Osteocyte (in vitro differentiated cells): ENCODE measurements at regions not wholly inside any gene's neighbourhood (a gene's known extent, or its start where the extent isn't known, plus 50 kb on each side); places are given as distances from the start of the nearest gene placed in this dataset.

ENCODE experiments used
- DNase-seq: peaks from one replicate; pipeline ENCODE4 v3.0.0; 2021; ENCODE audit warnings: mixed read lengths; ENCODE audit not compliant: unreplicated experiment; ENCODE audit errors: extremely low spot score
- H3K27ac Mint-ChIP-seq: one replicate; pipeline ENCODE4 v1.8.0; 2021; ENCODE audit warnings: mild to moderate bottlenecking, mixed read lengths; ENCODE audit not compliant: unreplicated experiment
- H3K27me3 Mint-ChIP-seq: one replicate; pipeline ENCODE4 v1.8.0; 2021; ENCODE audit warnings: mixed read lengths; ENCODE audit not compliant: unreplicated experiment
- H3K36me3 Mint-ChIP-seq: one replicate; pipeline ENCODE4 v1.8.0; 2021; ENCODE audit warnings: mixed read lengths; ENCODE audit not compliant: unreplicated experiment
- H3K4me1 Mint-ChIP-seq: one replicate; pipeline ENCODE4 v1.8.0; 2021; ENCODE audit warnings: mixed read lengths; ENCODE audit not compliant: unreplicated experiment
- H3K4me3 Mint-ChIP-seq: one replicate; pipeline ENCODE4 v1.8.0; 2021; ENCODE audit warnings: mild to moderate bottlenecking, moderate library complexity, mixed read lengths; ENCODE audit not compliant: unreplicated experiment
- H3K9me3 Mint-ChIP-seq: one replicate; pipeline ENCODE4 v1.8.0; 2021; ENCODE audit warnings: mixed read lengths; ENCODE audit not compliant: unreplicated experiment
- TF ChIP-seq, protein P1 (sequence below): fragments of 200-600 bp; sonication (generic); IDR thresholded peaks from 2 replicates; pipeline ENCODE4 v1.5.0; 2021; ENCODE audit warnings: antibody characterized with exemption, mild to moderate bottlenecking, moderate library complexity

DNA sequence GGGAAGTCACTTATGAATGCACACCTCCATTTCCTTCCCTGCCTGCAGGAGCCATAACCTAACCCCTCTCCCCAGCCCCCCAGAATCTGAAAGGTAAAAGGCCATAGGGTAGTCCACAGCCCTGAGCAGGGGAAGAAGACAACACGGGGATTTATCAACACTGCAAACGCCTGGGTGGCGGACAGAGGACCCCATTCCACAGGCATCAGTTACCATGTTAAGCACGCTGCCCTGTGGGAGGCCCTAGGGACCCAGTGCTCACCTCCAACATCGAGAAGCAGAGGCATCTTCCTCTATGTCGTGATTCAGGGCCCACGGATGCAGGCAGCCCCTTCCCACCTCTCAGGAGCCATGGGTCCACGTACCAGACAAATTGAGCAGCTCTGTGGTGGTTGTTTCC is 523.8 kb downstream of the MATN1 start:
- no peak overlapping the region for H3K4me3 Mint-ChIP-seq

GRCh38 chr1:30198795-30199403 is 524.5 kb downstream of the MATN1 start:
- no peaks in the 10 kb centered on the region for H3K36me3 Mint-ChIP-seq
- H3K27me3 Mint-ChIP-seq = no peaks in the 10 kb centered on the region
- H3K27ac Mint-ChIP-seq = no peak overlapping the region
- peak; percentile 54 for DNase-seq
- TF ChIP-seq, protein P1, sequence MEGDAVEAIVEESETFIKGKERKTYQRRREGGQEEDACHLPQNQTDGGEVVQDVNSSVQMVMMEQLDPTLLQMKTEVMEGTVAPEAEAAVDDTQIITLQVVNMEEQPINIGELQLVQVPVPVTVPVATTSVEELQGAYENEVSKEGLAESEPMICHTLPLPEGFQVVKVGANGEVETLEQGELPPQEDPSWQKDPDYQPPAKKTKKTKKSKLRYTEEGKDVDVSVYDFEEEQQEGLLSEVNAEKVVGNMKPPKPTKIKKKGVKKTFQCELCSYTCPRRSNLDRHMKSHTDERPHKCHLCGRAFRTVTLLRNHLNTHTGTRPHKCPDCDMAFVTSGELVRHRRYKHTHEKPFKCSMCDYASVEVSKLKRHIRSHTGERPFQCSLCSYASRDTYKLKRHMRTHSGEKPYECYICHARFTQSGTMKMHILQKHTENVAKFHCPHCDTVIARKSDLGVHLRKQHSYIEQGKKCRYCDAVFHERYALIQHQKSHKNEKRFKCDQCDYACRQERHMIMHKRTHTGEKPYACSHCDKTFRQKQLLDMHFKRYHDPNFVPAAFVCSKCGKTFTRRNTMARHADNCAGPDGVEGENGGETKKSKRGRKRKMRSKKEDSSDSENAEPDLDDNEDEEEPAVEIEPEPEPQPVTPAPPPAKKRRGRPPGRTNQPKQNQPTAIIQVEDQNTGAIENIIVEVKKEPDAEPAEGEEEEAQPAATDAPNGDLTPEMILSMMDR = no peak
- no peak overlapping the region for H3K4me3 Mint-ChIP-seq
- H3K9me3 Mint-ChIP-seq = peaks cover 10% of the 10 kb centered on the region
- no peaks in the 10 kb centered on the region for H3K4me1 Mint-ChIP-seq

More for the DNA sequence above, 523.8 kb downstream of the MATN1 start:
- Mint-ChIP-seq H3K36me3 (no peaks in the 10 kb centered on the region), H3K9me3 (peaks cover 10% of the 10 kb centered on the region), H3K4me1 (no peaks in the 10 kb centered on the region), H3K27ac (no peak overlapping the region), H3K27me3 (no peaks in the 10 kb centered on the region)
- TF ChIP-seq, protein P1 = no peak
- peak; percentile 71 for DNase-seq

DNA sequence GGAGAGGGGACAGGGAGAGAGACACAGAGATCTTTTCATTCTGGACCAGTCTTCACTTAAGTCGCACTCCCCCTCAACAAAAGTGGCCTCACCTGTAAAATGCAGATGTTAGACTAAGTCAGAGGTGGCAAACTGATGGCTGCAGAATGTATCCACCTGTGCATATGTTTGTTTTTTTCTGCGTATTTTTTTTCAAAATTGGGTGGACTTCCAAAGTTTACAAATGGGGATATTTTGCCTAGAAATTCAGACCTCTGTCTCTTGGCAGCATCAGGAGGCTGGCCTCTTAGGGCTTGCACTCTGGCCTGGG is 525.0 kb downstream of the MATN1 start:
- no peak overlapping the region for H3K4me3 Mint-ChIP-seq
- TF ChIP-seq, protein P1 = no peak

DNA sequence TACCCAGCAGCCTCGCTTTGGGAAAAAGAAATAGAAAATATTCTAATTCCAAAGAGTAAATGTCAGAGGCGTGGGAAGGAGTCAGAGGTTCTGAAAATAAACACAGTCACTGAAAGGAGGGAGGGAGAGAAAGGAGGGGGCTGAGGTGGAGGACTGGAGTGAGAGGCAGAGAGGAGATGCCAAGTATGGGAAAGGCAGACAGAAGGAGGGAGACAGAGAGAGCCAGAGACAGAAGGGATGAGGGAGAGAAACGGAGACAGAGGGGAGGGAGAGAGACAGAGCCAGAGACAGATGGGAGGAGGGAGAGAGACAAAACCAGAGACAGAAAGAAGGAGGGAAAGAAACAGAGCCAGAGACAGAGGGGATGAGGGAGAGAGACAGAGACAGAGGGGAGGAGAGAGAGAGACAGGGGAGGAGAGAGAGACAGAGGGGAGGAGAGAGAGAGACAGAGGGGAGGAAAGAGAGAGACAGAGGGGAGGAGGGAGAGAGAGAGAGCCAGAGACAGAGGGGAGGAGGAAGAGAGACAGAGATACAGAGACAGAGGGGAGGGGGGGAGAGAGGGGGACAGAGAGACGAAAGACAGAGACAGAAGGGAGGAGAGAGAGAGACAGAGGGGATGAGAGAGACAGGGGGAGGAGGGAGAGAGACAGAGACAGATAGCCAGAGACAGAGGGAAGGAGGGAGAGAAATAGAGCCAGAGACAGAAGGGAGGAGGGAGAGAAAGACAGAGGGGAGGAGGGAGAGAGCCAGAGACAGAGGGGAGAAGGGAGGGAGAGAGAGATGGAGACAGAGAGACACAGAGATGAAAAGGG is 525.5 kb downstream of the MATN1 start:
- Mint-ChIP-seq H3K27me3 (no peaks in the 10 kb centered on the region), H3K27ac (no peak overlapping the region), H3K4me3 (no peak overlapping the region), H3K36me3 (no peaks in the 10 kb centered on the region), H3K4me1 (no peaks in the 10 kb centered on the region), H3K9me3 (peaks cover 10% of the 10 kb centered on the region)
- TF ChIP-seq, protein P1 = no peak
- no peak for DNase-seq

More for the DNA sequence above, 525.0 kb downstream of the MATN1 start:
- H3K27me3 Mint-ChIP-seq = no peaks in the 10 kb centered on the region
- no peak for DNase-seq
- peaks cover 10% of the 10 kb centered on the region for H3K9me3 Mint-ChIP-seq
- H3K36me3 Mint-ChIP-seq = no peaks in the 10 kb centered on the region
- H3K27ac Mint-ChIP-seq = no peak overlapping the region
- H3K4me1 Mint-ChIP-seq = no peaks in the 10 kb centered on the region

GRCh38 chr1:30196872-30197638 is 526.3 kb downstream of the MATN1 start:
- H3K4me3 Mint-ChIP-seq = no peak overlapping the region
- TF ChIP-seq, protein P1 = no peak
- no peaks in the 10 kb centered on the region for H3K36me3 Mint-ChIP-seq
- H3K4me1 Mint-ChIP-seq = no peaks in the 10 kb centered on the region
- no peak overlapping the region for H3K27ac Mint-ChIP-seq
- peak; percentile 65 for DNase-seq
- peaks cover 10% of the 10 kb centered on the region for H3K9me3 Mint-ChIP-seq
- no peaks in the 10 kb centered on the region for H3K27me3 Mint-ChIP-seq
